Suppressor macrophage treated with lipopolysaccharide for 1 hour (primary cell): ENCODE measurements at regions not wholly inside any gene's neighbourhood (a gene's known extent, or its start where the extent isn't known, plus 50 kb on each side); places are given as distances from the start of the nearest gene placed in this dataset.
A peak's percentile ranks its signal among the peaks of the same experiment; 100 is the strongest.
"Not testable (repeated sequence)": the region's sequence is repeated elsewhere in the genome, so short reads cannot be mapped to it uniquely, and the experiment has no call there.

Experiments used
- DNase-seq, 3 donors: peaks; one replicate each; pipeline ENCODE4 v3.0.0-alpha.2; 2020 to 2022

DNA sequence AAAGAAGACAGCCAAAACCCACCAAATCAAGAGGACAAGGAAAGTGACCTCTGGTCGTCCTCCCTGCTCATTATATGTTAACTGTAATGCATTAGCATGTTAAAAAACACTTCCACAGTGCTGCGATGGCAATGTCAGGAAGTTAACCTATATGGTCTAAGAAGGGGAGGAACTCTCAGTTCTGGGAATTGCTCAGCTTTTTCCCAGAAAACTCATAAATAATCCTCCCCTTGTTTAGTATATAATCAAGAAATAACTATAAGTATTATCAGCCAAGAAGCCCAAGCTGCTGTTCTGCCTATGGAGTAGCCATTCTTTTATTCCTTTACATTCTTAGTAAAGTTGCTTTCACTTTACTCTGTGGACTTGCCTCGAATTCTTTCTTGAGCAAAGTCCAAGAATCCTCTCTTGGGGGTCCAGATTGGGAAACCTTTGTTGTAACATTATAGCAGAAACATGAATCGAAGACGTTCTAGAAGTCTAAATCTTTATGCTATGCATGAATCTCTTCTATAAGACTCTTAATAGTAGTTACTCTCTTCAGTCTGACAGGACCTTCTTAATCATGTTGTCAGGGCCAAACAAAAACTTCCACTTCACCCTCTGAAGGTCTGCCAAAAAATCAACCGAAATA is 110.0 kb upstream of the VANGL1 start:
- DNase-seq: no peak

DNA sequence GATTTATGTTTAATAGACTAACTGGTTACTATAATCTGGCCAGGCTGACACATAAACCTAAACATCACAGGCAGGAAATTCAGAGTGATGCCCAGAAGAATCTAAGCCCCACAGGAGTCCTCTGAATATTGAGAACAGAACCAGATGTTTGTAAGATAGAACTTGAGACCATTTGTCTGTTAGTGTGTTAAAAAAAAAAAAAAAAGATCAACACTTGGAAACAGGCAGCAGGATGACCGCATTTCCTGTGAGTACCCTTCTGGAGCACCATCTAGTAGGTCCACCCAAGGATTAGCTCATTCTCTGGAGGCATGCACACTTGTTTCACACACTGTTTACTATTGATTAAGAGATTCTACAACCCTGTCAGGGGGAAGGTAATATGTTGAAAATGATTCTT is 111.4 kb upstream of the VANGL1 start:
- no peak for DNase-seq

DNA sequence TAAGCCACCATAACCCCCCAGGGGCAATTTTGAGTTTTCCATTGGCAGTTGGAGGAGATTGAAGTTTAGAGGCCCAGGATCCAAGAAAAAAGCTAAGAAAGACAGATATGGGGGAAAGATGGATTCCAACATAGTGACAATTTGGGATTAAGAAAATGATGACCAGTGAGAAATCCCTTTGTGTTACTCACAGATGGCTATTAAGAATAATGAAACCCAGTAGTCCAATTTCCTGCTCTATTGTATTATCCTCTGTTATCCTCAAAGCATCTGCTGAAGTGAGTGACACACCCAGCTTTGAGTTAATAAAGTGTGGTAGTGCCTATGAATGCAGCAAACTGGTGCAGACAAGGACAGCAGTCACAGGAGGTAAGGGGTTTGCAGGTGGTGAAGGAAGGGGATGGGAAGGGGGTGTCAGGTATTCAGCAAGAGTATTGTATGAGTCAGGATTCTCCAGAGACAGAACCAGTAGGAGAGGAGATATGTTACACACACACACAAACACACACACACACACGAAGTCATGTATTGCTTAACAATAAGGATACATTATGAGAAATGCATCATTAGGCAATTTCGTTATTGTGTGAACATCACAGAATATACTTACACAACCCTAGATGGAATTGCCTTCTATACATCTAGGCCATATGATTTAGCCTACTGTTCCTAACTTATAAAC is 112.4 kb upstream of the VANGL1 start:
- DNase-seq: no peak

DNA sequence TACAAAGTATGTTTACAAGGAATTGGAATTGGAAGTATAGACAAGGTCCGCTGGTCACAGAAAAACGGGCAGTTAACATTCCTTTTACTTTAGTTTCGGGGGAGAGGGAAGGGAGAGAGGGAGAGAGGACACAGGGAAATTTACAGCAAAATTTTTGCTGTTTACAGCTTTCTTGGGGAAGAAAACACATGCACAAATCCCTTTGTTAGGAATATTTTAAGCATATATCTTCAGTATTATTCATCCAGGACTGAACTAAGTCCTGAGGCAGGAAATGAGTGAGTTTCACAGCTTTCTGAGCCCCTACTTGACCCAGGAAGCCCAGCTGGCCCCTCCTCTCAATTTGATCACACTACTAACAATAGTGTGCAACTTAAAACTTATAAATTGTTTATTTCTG is 113.4 kb upstream of the VANGL1 start:
- not testable (repeated sequence) for DNase-seq

DNA sequence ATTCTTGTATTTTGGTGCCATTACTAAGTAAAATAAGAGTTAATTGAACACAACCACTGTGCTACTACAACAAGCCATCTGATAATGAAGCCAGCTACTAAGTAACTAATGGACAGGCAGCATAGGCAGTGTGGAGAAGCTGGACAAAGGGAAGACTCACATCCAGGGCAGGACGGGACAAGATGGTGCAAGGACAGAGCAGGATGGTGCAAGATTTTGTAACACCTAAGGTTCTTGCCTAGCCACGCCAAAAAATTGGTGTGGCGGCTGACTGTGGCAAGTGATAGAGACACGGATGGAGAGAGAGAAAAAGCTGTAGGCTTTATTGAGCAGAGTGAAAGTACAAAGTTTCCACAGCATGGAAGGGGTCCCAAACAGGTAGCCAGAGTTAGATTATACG is 114.0 kb upstream of the VANGL1 start:
- no peak for DNase-seq

GRCh38 chr1:115526900-115527299 is 114.9 kb upstream of the VANGL1 start:
- no peak for DNase-seq

DNA sequence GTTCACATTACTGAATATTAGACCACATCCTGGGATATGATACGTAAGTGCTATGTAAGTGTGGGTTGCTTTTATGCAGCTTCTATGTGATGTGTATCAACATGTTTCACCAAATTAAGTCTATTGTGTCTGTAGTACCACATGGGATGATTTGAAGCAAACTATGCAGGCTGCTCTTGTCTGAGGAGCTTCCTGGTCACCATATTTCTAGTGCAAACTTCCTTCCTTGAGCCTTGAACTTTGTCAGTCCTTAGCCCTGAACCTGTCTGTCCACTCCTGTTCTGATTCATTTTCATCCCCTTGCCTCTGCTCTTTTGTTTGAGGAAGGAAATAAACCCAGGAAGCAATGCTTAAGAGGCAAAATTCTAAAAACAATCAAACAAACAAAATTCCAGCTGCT is 117.5 kb upstream of the VANGL1 start:
- no peak for DNase-seq

DNA sequence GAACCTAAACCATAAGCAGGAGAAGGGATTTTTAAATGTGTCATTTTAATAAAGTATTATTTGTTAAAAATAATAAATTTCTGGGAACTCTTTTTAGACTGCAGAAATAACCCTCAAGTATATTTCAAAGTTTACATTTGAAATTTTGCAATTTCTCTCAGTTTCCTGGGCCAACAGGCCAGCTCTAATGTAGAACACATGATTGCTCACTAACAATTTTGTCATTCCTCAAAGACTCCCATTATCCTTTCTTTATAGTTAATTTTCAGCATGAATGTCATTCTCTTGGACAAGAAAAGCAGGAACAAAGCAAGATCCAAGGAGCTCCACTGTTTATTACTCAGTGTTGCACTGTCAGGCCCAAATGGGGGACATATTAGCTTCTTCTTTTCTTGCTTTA is 119.4 kb upstream of the VANGL1 start:
- DNase-seq: no peak

DNA sequence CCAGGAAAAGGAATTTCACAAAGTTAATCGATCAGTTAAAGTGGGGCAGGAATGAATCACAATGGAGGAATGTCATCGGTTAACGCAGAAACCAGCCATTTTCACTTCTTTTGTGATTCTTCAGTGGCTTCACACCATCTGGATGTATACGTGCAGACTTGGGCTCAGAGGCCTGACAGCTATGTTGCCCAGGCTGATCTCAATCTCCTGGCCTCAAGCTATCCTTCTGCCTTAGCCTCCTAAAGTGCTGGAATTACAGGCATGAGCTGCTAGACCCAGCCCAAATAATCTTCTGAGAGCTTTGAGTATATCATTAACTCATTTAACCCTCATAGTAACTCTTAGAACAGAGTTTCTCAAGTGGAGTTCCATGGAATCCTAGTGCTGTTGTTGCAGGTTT is 126.5 kb upstream of the VANGL1 start:
- no peak for DNase-seq

- not testable (repeated sequence) for DNase-seq
Observed at GRCh38 chr1:115510226-115510625, 131.5 kb upstream of the VANGL1 start.

DNA sequence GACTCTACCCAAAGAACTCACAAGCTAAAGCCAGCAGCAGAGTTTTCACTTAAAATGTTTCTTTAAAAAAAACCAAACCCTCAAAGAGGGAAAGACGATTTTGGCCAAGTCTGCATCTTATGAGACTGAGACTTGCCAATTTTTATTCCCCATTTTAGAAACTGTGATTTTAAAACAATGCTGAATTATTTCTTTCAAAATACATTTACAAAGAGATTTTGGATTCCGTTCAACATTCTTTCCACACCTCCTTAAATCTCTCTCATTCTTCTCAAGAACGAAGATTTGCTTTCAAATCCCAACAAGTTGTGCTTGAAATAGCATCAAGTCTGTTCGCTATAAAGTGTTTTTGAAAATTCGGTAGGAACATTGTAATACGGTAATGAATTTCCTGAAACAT is 133.9 kb upstream of the VANGL1 start:
- no peak for DNase-seq

DNA sequence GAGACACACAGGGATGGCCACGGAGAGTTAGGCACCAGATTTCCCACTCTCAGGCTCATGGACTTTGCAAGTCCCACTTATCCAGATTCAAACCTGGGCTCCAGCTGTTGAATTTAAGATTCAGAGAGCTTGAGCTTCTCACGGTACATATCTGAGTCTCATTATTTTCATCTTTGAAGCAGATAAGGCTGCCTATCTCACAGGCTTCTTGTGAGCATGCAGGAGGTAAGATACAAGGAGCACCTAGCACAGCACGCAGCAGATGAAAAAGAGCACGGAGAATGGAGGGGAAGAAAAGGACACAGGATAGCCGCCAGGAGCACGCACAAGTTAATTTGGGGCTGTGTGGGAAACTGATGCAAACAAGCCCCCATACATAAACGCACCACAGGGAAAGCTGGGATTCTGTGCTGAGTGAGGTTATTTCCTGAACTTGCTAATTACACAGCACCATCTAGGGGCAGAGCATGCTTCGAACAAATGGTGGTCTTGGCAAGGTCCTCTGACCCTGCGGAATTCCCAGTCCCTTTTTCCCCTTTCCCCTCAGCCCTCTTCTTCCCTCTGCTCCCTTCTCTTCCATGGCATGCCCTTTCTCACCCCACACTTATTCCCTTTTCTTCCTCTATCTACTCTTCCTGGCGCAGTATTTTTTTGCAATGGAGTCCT is 134.7 kb upstream of the VANGL1 start:
- DNase-seq: peak in 1 of 3 donors; percentile 18

DNA sequence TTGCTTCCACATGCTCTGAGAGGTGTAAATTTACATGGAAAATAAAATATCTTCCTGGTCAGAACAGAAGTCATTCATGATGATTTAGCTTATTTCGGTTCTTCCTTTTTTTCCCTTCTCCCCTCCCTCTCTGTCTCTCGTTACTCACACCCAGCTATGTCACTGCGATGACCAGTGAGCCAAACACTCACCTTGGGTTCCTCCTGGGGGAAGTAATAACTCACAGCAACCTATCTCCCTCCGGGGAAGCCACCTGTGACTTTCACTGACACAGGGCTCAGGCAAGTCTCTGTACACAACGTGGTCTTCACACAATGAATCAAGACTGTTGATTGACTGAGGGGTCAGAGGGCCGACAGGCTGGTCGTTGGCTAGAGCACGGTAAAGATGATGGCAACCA is 135.3 kb upstream of the VANGL1 start:
- peak; percentile 22 to 34 (median 31) for DNase-seq

- DNase-seq: no peak
Observed at GRCh38 chr1:115505148-115505571, 136.6 kb upstream of the VANGL1 start.

DNA sequence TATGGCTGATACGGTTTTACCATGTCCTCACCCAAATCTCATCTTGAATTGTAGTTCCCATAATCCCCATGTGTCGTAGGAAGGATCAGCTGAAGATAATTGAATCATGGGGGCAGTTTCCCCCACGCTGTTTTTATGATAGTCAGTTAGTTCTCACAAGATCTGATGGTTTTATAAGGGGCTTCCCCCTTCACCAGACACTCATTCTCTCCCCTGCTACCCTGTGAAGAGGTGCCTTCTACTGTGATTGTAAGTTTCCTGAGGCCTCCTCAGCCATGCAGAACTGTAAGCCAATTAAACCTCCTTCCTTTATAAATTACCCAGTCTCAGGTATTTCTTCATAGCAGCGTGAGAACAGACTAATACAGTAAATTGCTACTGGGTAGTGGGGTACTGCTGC is 139.6 kb upstream of the VANGL1 start:
- DNase-seq: not testable (repeated sequence)

- DNase-seq: peak in 2 of 3 donors; percentile 2 to 13
Observed at GRCh38 chr1:115501476-115501875, 140.3 kb upstream of the VANGL1 start.

DNA sequence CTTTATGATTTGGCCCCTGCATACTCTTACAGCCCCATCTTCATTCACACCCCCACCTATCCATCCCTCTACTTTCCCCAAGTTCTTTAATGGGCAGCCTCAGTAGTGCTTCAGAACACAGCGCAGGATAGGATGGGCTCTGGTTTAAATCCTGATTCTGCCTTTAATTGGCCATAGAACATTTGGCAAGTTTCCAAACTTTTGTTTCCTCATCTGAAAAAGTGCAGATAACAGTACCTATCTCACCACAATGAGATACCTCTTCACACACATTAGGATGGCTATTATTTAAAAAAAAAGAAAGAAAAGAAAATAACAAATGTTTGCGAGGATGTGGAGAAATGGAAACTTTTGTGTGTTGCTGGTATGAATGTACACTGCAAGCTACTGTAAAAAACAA is 142.5 kb upstream of the VANGL1 start:
- no peak for DNase-seq

DNA sequence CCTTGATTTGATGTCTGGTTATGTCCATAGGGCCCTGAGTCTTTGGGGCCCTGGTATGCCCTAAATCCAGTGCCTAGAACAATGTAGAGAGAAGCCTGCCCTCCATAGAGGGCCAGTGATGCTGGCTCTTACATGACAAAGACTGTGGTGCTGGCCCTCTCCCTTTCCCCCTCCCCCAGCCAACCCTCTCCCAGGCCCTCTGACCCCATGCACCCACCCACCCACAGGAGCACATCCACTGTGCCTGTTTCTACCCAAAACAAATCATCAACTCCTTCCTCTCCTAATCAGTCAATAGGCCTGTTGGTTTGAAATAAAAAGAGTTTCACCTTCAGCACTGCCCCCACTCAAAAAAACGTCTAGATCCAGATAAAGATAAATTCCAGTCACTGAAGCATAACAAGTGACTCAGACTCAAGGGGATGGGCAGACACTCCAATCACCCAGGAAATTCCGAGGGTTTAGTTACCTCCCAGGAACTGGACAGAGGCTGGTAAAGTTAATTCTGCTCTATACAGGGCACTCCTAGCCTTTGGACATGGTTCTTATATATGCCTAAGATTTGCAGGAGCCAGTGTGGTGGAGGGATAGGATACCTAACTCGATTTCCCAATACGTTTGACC is 144.8 kb upstream of the VANGL1 start:
- DNase-seq: no peak

DNA sequence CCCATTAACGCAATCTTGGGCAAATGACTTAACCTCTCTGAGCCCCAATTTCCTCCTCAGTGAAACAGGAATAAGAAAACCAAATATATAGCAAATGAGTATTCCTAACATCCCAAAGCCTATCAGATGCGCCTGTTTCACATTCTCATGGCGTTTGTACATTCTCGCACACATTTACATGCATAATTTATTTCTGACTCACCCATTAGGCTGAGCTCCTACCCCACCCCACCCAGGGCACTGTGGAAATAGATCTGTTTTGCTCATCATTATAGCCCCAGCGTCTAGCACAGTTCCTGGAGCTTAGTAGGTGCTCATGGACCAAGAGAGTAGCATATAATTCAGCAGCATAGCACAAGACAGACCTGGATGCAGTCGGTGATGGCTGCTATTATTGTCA is 146.1 kb upstream of the VANGL1 start:
- DNase-seq: no peak

GRCh38 chr1:115495111-115495510 is 146.7 kb upstream of the VANGL1 start:
- DNase-seq: no peak

DNA sequence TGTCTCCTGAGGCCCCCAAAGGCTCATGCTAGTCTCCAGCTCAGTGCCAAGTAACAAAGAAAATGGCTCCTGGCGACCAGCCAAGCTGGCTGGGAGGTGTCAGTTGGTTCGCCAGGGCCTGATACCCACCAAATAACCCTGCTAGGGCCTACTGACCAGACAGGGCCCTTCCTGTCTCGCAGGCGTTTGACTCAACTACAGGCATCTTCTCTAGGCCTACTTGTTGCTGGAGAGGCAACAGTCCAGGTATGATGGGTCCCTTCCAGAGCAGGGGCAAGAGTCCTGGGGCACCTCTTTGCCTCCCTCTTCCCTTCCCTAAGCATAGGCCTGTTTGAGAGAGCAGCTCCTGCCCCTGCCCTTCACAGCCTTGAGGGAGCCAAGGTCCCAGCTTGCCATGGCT is 147.9 kb upstream of the VANGL1 start:
- no peak for DNase-seq

GRCh38 chr1:115492880-115493279 is 148.9 kb upstream of the VANGL1 start:
- DNase-seq: no peak

- DNase-seq: no peak
Observed at GRCh38 chr1:115492019-115492595, 149.7 kb upstream of the VANGL1 start.
